Testis (tissue), 2 donors: ENCODE measurements at regions not wholly inside any gene's neighbourhood (a gene's known extent, or its start where the extent isn't known, plus 50 kb on each side); places are given as distances from the start of the nearest gene placed in this dataset.

Experiments
- CTCF ChIP-seq, 3 experiments: fragments of 450-650 bp in 2 of 3; fragments of 200-600 bp in 1 of 3; sonication (generic) in 1 of 3; IDR thresholded peaks; one replicate each; pipeline ENCODE4 v1.5.1; 2016 to 2019; ENCODE audit warnings: antibody characterized with exemption in 3 of 3, mild to moderate bottlenecking in 2 of 3, moderate library complexity in 1 of 3
- POLR2A ChIP-seq: fragments of 450-650 bp; IDR thresholded peaks from one replicate; pipeline ENCODE4 v1.6.1; 2017; ENCODE audit warnings: antibody characterized with exemption, mild to moderate bottlenecking, moderate library complexity

GRCh38 chr2:195202163-195202845, 454.7 kb upstream of the SLC39A10 start:
- TF ChIP-seq POLR2A (no peak), CTCF (IDR thresholded peaks at IDR 0.05) (no peak)
